PC-3 (cell line): ENCODE measurements at regions not wholly inside any gene's neighbourhood (a gene's known extent, or its start where the extent isn't known, plus 50 kb on each side); places are given as distances from the start of the nearest gene placed in this dataset.

Experiments
- EZH2 ChIP-seq: fragments of 300-600 bp; sonication (generic); IDR thresholded peaks from one replicate; pipeline ENCODE4 v1.6.1; 2017; ENCODE audit warnings: antibody characterized with exemption, mild to moderate bottlenecking, low read length; ENCODE audit not compliant: unreplicated experiment
- TF ChIP-seq, protein P1 (sequence below): fragments of 300-600 bp; sonication (generic); conservative IDR thresholded peaks from 2 replicates; pipeline ENCODE4 v1.5.1; 2017; ENCODE audit warnings: antibody characterized with exemption, low read depth, mild to moderate bottlenecking, low read length

DNA sequence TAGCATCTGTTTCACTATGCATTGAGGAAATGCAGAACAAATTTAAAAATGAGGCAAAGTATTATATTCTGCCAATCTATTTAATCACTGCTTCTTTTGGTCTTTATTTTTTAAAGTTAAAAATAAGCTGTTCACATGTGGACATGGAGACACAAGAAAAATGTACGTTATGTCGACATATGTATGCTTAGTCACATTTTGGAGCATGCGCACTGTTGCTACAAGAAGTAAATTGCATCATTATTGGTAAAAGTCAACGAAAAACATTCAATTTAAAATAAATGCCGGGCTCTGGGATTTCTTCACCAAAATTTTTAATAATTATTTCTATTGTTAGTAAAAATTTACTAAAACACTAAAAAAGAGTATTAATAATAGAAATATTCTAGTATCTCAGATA is 876.3 kb upstream of the CTNND2 start:
- TF ChIP-seq, protein P1, sequence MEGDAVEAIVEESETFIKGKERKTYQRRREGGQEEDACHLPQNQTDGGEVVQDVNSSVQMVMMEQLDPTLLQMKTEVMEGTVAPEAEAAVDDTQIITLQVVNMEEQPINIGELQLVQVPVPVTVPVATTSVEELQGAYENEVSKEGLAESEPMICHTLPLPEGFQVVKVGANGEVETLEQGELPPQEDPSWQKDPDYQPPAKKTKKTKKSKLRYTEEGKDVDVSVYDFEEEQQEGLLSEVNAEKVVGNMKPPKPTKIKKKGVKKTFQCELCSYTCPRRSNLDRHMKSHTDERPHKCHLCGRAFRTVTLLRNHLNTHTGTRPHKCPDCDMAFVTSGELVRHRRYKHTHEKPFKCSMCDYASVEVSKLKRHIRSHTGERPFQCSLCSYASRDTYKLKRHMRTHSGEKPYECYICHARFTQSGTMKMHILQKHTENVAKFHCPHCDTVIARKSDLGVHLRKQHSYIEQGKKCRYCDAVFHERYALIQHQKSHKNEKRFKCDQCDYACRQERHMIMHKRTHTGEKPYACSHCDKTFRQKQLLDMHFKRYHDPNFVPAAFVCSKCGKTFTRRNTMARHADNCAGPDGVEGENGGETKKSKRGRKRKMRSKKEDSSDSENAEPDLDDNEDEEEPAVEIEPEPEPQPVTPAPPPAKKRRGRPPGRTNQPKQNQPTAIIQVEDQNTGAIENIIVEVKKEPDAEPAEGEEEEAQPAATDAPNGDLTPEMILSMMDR: no peak
- no peak for TF ChIP-seq EZH2
